GM23338 (cell line): ENCODE measurements at regions not wholly inside any gene's neighbourhood (a gene's known extent, or its start where the extent isn't known, plus 50 kb on each side); places are given as distances from the start of the nearest gene placed in this dataset.

Experiments
- ATAC-seq: fragments of 200-7000 bp; cut with Tn5 transposase; 3 replicates; pipeline ENCODE4 v1.9.1; 2020
- DNase-seq: peaks from one replicate; pipeline ENCODE4 v3.0.0-alpha.2; 2015; ENCODE audit warnings: low spot score
- H2AFZ ChIP-seq: fragments of 200-600 bp; sonication (generic); 2 replicates; pipeline ENCODE4 v1.8.0; 2016; ENCODE audit warnings: antibody characterized with exemption, mild to moderate bottlenecking, moderate library complexity
- H3F3A ChIP-seq: fragments of 200-600 bp; sonication (generic); replicated peaks from 2 replicates; pipeline ENCODE4 v1.8.0; 2017; ENCODE audit warnings: antibody characterized with exemption, mixed run types, low read depth
- H3K27ac ChIP-seq: fragments of 200-600 bp; sonication (generic); 2 replicates; pipeline ENCODE4 v1.6.1; 2016; ENCODE audit warnings: low read depth
- H3K27me3 ChIP-seq: fragments of 200-600 bp; sonication (generic); 2 replicates; pipeline ENCODE4 v1.8.0; 2016; ENCODE audit warnings: mild to moderate bottlenecking, mixed run types, moderate library complexity; ENCODE audit not compliant: insufficient read depth
- H3K36me3 ChIP-seq: fragments of 200-600 bp; sonication (generic); 2 replicates; pipeline ENCODE4 v1.8.0; 2016; ENCODE audit warnings: mild to moderate bottlenecking; ENCODE audit not compliant: insufficient read depth
- H3K4me1 ChIP-seq: fragments of 200-600 bp; sonication (generic); 2 replicates; pipeline ENCODE4 v1.8.0; 2016; ENCODE audit warnings: mild to moderate bottlenecking, moderate library complexity; ENCODE audit not compliant: insufficient read depth
- H3K4me2 ChIP-seq: fragments of 200-600 bp; sonication (generic); 2 replicates; pipeline ENCODE4 v1.7.1; 2017; ENCODE audit warnings: mixed run types
- H3K4me3 ChIP-seq: fragments of 200-600 bp; sonication (generic); 2 replicates; pipeline ENCODE4 v1.6.1; 2016; ENCODE audit warnings: mixed run types
- H3K79me2 ChIP-seq: fragments of 200-600 bp; sonication (generic); replicated peaks from 2 replicates; pipeline ENCODE4 v1.8.0; 2017; ENCODE audit warnings: mild to moderate bottlenecking; ENCODE audit not compliant: insufficient read depth
- H3K9me2 ChIP-seq: fragments of 200-600 bp; sonication (generic); 2 replicates; pipeline ENCODE4 v1.8.0; 2017; ENCODE audit not compliant: insufficient read depth
- H4K20me1 ChIP-seq: fragments of 200-600 bp; sonication (generic); replicated peaks from 2 replicates; pipeline ENCODE4 v1.8.0; 2017; ENCODE audit warnings: mild to moderate bottlenecking; ENCODE audit not compliant: insufficient read depth
- H3K27ac Mint-ChIP-seq: 2 replicates; pipeline ENCODE4 v1.8.0; 2020; ENCODE audit warnings: inconsistent platforms, mild to moderate bottlenecking, moderate library complexity, mixed read lengths
- H3K27me3 Mint-ChIP-seq: 3 replicates; pipeline ENCODE4 v1.8.0; 2022; ENCODE audit warnings: low read depth, mild to moderate bottlenecking, moderate library complexity, mixed read lengths, inconsistent platforms; ENCODE audit not compliant: insufficient read depth, poor library complexity
- H3K36me3 Mint-ChIP-seq: 3 replicates; pipeline ENCODE4 v1.8.0; 2021; ENCODE audit warnings: low read depth, mild to moderate bottlenecking, inconsistent platforms, moderate library complexity, mixed read lengths
- H3K4me1 Mint-ChIP-seq: 3 replicates; pipeline ENCODE4 v1.8.0; 2020; ENCODE audit warnings: mild to moderate bottlenecking, inconsistent platforms, mixed read lengths
- H3K4me3 Mint-ChIP-seq: 3 replicates; pipeline ENCODE4 v1.8.0; 2021; ENCODE audit warnings: moderate library complexity, mild to moderate bottlenecking, inconsistent platforms, mixed read lengths
- H3K9me3 Mint-ChIP-seq: 3 replicates; pipeline ENCODE4 v1.8.0; 2020; ENCODE audit warnings: moderate library complexity, mild to moderate bottlenecking, inconsistent platforms, mixed read lengths
- CREB1 ChIP-seq: fragments of 250-450 bp; sonication (Bioruptor Pico); IDR thresholded peaks from 2 replicates; pipeline ENCODE4 v1.5.0; 2020; ENCODE audit warnings: low read depth, mild to moderate bottlenecking, moderate library complexity
- EZH2 ChIP-seq: fragments of 200-600 bp; sonication (generic); IDR thresholded peaks from one replicate; pipeline ENCODE4 v1.8.0; 2017; ENCODE audit warnings: antibody characterized with exemption, mild to moderate bottlenecking, low read depth; ENCODE audit not compliant: unreplicated experiment
- JUNB ChIP-seq: IDR thresholded peaks from one replicate; pipeline ENCODE4 v1.6.1; 2016; ENCODE audit warnings: antibody characterized with exemption; ENCODE audit not compliant: unreplicated experiment
- NANOG ChIP-seq: IDR thresholded peaks from 2 replicates; pipeline ENCODE4 v1.6.1; 2016; ENCODE audit warnings: antibody characterized with exemption, borderline replicate concordance
- STAT1 ChIP-seq: IDR thresholded peaks from one replicate; pipeline ENCODE4 v1.6.1; 2016; ENCODE audit warnings: antibody characterized with exemption; ENCODE audit not compliant: unreplicated experiment
- ZNF114 ChIP-seq: fragments of 250-450 bp; sonication (Bioruptor Pico); IDR thresholded peaks from 2 replicates; pipeline ENCODE4 v1.5.0; 2020; ENCODE audit warnings: mild to moderate bottlenecking, moderate library complexity
- ZNF331 ChIP-seq: fragments of 250-450 bp; sonication (Bioruptor Pico); IDR thresholded peaks from 2 replicates; pipeline ENCODE4 v1.5.0; 2020; ENCODE audit warnings: low read depth, mild to moderate bottlenecking, moderate library complexity
- ZNF462 ChIP-seq: fragments of 250-450 bp; sonication (Bioruptor Pico); IDR thresholded peaks from 2 replicates; pipeline ENCODE4 v1.5.0; 2020; ENCODE audit warnings: mild to moderate bottlenecking, moderate library complexity
- TF ChIP-seq, protein P1 (sequence below): IDR thresholded peaks from one replicate; pipeline ENCODE4 v1.6.1; 2018; ENCODE audit warnings: antibody characterized with exemption; ENCODE audit not compliant: unreplicated experiment

GRCh38 chr14:98949481-98950135 lies 322.4 kb downstream of the BCL11B start:
- Histone ChIP-seq H3K36me3 (no peaks in the 10 kb centered on the region), H3K79me2 (no peaks in the 10 kb centered on the region), H3K4me1 (no peaks in the 10 kb centered on the region), H3K4me3 (no peak overlapping the region), H3F3A (no peaks in the 10 kb centered on the region), H3K27ac (no peak overlapping the region), H3K4me2 (no peak overlapping the region), H2AFZ (no peak overlapping the region), H4K20me1 (no peaks in the 10 kb centered on the region), H3K27me3 (no peaks in the 10 kb centered on the region), H3K9me2 (peaks cover 5% of the 10 kb centered on the region; the same call in 1 of the 2 replicates)
- no peak for DNase-seq
- no peak overlapping the region for H3K4me3 Mint-ChIP-seq
- no peak for ATAC-seq
- peaks cover 3% of the 10 kb centered on the region for H3K27me3 Mint-ChIP-seq
- H3K27ac Mint-ChIP-seq: no peak overlapping the region
- H3K9me3 Mint-ChIP-seq: no peaks in the 10 kb centered on the region; the same call in none of the 3 replicates
- TF ChIP-seq ZNF462 (CRISPR knock-in tag) (no peak), ZNF114 (CRISPR knock-in tag) (no peak), STAT1 (no peak), NANOG (no peak), ZNF331 (CRISPR knock-in tag) (no peak), CREB1 (CRISPR knock-in tag) (no peak), EZH2 (no peak), JUNB (no peak)
- TF ChIP-seq, protein P1, sequence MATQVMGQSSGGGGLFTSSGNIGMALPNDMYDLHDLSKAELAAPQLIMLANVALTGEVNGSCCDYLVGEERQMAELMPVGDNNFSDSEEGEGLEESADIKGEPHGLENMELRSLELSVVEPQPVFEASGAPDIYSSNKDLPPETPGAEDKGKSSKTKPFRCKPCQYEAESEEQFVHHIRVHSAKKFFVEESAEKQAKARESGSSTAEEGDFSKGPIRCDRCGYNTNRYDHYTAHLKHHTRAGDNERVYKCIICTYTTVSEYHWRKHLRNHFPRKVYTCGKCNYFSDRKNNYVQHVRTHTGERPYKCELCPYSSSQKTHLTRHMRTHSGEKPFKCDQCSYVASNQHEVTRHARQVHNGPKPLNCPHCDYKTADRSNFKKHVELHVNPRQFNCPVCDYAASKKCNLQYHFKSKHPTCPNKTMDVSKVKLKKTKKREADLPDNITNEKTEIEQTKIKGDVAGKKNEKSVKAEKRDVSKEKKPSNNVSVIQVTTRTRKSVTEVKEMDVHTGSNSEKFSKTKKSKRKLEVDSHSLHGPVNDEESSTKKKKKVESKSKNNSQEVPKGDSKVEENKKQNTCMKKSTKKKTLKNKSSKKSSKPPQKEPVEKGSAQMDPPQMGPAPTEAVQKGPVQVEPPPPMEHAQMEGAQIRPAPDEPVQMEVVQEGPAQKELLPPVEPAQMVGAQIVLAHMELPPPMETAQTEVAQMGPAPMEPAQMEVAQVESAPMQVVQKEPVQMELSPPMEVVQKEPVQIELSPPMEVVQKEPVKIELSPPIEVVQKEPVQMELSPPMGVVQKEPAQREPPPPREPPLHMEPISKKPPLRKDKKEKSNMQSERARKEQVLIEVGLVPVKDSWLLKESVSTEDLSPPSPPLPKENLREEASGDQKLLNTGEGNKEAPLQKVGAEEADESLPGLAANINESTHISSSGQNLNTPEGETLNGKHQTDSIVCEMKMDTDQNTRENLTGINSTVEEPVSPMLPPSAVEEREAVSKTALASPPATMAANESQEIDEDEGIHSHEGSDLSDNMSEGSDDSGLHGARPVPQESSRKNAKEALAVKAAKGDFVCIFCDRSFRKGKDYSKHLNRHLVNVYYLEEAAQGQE: no peak
- H3K4me1 Mint-ChIP-seq: peaks cover 9% of the 10 kb centered on the region
- H3K36me3 Mint-ChIP-seq: no peaks in the 10 kb centered on the region
